ENCODE measurements at regions not wholly inside any gene's neighbourhood (a gene's known extent, or its start where the extent isn't known, plus 50 kb on each side); places are given as distances from the start of the nearest gene placed in this dataset.
"Not testable (repeated sequence)": the region's sequence is repeated elsewhere in the genome, so short reads cannot be mapped to it uniquely, and the experiment has no call there.

DNA sequence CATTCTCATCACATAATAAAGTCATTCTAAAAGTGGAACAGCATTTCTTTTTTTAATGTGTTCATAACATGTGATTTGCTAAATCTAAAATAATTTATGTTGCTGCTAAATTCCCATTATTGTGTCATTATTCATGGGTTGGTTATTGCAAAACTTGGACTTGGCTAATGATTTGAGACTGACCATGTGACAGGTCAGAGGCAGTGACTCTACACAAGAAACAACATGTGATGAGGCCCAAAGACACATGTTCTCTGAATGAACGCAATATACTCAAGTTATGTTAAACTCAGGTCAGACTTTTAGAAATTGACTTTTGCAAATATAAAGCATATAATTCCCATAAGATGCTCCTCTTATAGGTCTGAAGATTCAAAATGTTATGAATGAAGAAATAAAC, 566.1 kb downstream of the TBL1XR1 start:
- no peak overlapping the region for H3K4me3 ChIP-seq (ENCODE audit: low read length)
- TF ChIP-seq, protein P1, sequence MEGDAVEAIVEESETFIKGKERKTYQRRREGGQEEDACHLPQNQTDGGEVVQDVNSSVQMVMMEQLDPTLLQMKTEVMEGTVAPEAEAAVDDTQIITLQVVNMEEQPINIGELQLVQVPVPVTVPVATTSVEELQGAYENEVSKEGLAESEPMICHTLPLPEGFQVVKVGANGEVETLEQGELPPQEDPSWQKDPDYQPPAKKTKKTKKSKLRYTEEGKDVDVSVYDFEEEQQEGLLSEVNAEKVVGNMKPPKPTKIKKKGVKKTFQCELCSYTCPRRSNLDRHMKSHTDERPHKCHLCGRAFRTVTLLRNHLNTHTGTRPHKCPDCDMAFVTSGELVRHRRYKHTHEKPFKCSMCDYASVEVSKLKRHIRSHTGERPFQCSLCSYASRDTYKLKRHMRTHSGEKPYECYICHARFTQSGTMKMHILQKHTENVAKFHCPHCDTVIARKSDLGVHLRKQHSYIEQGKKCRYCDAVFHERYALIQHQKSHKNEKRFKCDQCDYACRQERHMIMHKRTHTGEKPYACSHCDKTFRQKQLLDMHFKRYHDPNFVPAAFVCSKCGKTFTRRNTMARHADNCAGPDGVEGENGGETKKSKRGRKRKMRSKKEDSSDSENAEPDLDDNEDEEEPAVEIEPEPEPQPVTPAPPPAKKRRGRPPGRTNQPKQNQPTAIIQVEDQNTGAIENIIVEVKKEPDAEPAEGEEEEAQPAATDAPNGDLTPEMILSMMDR (conservative IDR thresholded peaks at IDR 0.05; ENCODE audit: low read depth, low read length) = no peak
- DNase-seq (ENCODE audit: low read depth) = no peak

DNA sequence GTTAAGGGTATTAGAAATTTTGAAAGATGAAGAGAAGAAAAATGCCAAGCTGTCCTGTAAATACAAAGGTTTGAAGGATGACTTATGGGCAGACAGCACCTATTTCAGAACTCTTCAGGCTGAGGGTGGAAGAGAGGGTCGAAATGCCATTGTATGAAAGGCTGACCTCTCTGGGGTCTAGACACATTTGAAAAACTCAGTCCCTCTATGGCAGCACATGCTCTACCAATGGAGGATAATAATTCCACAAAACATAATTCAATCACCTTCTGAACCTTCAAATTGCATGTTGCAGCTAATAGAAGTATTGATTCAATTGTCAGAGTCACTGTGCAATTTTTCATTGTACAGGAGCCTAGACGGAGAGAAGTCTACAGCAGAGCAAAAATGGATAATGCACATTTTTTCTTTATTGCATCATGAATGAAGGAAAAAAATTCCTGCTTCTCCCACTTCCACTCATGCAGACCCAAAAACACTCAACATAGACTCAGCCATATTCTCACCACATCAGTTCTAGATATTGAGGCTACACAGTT, 569.1 kb downstream of the TBL1XR1 start:
- TF ChIP-seq, protein P1 (conservative IDR thresholded peaks at IDR 0.05; ENCODE audit: low read depth, low read length) = no peak
- DNase-seq (ENCODE audit: low read depth) = no peak
- no peak overlapping the region for H3K4me3 ChIP-seq (ENCODE audit: low read length)

DNA sequence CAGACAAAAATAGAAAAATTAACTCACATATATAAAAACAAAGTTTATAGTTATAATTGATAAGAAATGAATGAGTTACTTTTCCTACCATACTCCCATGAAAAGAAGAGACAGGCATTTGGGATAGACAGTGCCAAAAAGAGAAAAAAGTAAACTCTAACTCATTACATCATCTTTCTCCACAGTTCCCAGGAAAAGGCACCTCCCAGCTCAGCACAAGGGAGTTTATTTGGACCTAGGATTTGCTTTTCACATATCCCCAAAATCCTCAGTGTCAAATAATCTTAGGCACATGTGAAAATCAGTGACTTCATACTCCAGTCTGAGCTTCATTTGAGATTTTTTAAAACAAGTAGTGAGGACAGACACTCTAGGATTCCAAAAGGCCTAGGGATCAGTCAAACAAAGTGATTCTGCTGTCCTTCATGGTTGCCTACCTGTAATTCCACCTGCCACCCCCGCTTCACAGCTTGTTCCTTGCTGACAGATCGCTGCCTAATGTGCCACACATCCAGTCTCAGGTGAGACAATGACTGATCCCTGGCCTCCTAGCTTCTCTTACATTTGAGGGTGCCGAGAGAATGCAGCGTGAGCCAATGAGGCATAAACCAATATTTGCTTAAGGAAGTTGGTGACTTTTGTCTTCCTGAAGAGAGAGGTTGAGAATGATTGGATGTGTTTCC, 573.7 kb downstream of the TBL1XR1 start:
- H3K4me3 ChIP-seq (ENCODE audit: low read length) = no peak overlapping the region
- TF ChIP-seq, protein P1 (conservative IDR thresholded peaks at IDR 0.05; ENCODE audit: low read depth, low read length) = no peak
- DNase-seq (ENCODE audit: low read depth) = no peak

DNA sequence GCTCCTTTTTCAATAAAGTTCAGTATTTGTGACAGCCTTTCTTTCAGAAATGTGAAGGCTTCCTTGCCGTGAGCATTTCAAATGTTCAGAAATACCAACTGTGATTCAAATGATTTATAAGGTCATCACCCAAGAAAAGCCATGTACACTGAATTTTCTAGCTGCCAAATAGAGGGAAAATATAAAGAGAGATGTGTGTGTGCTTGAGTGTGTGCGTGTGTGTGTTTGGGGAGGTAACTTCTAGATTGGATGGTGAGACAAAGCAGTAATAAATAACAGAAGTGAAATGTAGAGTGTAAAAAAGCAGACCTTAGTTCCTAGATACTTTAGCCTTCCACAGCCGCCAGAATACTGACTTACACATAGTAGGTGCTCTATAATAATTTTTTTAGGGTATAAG, 577.4 kb downstream of the TBL1XR1 start:
- TF ChIP-seq, protein P1 (conservative IDR thresholded peaks at IDR 0.05; ENCODE audit: low read depth, low read length) = no peak
- DNase-seq (ENCODE audit: low read depth) = no peak
- H3K4me3 ChIP-seq (ENCODE audit: low read length) = no peak overlapping the region

DNA sequence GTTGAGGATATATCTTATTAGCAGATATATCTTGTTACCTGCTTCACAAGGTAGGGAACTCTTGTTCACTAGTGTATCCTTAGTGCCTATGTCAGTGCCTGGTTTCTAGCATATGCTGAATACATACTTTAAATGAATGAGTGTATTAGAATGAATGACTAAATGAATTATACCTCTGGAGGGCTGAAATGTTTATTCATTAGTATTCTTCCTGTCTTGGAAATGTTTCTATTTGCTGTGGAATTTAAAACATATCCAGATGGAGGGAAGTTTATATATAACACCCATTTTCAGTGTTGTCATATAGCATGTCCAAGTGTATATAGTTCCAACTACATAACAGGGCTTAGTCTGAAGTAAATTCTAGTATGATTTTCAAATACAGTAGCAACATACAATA, 581.5 kb downstream of the TBL1XR1 start:
- DNase-seq (ENCODE audit: low read depth) = no peak
- TF ChIP-seq, protein P1 (conservative IDR thresholded peaks at IDR 0.05; ENCODE audit: low read depth, low read length) = no peak

DNA sequence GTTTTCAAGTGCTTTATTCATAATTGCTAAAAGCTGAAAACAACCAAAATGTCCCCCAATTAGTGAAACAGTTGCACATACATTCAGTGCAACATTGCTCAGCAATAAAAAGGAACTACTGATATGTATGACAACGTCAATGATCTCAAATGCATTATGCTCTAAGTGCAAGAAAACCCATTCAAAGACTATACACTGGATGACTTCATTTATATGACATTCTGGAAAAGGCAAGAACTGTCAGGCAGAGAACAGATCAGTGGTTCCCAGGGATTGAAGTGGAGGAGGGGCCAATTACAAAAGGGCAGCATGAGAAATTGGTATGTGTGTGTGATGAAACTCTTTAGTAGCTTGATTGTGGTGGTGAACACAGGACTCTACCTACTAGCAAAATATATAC, 585.6 kb downstream of the TBL1XR1 start:
- TF ChIP-seq, protein P1 (conservative IDR thresholded peaks at IDR 0.05; ENCODE audit: low read depth, low read length) = no peak
- no peak for DNase-seq (ENCODE audit: low read depth)
- no peak overlapping the region for H3K4me3 ChIP-seq (ENCODE audit: low read length)

More for the DNA sequence above, 581.5 kb downstream of the TBL1XR1 start:
- no peak overlapping the region for H3K4me3 ChIP-seq (ENCODE audit: low read length)

DNA sequence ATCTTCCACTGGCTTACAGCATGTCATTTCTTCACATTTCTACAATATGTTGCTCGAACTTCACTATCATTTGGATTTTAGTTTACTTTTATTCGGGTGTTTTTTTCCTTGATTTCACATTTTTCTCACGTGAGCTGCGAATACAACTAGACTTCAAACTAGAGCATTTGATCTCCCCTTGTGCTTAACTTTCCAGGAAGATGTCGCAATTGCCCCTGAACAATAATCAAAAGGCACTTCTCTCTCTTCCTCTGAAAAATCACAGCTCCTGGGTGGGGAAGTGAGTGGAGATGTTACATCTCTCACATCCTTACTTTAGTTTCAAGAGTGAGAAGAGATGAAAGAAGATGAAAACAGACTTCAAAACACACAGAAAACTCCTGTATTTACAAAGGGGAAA, 587.9 kb downstream of the TBL1XR1 start:
- TF ChIP-seq, protein P1 (conservative IDR thresholded peaks at IDR 0.05; ENCODE audit: low read depth, low read length) = no peak
- no peak overlapping the region for H3K4me3 ChIP-seq (ENCODE audit: low read length)
- DNase-seq (ENCODE audit: low read depth) = no peak

DNA sequence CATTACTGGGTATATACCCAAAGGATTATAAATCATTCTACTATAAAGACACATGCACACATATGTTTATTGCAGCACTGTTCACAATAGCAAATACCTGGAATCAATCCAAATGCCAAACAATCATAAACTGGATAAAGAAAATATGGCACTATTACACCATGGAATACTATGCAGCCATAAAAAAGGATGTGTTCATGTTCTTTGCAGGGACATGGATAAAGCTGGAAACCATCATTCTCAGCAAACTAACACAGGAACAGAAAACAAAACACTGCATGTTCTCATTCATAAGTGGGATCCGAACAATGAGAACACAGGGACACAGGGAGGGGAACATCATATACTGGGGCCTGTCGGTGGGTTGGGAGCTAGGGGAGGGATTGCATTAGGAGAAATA, 591.7 kb downstream of the TBL1XR1 start:
- not testable (repeated sequence) for DNase-seq (ENCODE audit: low read depth); H3K4me3 ChIP-seq (ENCODE audit: low read length)
